GM12872 (cell line): ENCODE measurements at regions not wholly inside any gene's neighbourhood (a gene's known extent, or its start where the extent isn't known, plus 50 kb on each side); places are given as distances from the start of the nearest gene placed in this dataset.

ENCODE experiments used
- CTCF ChIP-seq: IDR thresholded peaks from 3 replicates; pipeline ENCODE4 v1.5.1; 2011; ENCODE audit warnings: low read depth, mild to moderate bottlenecking, low read length, moderate library complexity; ENCODE audit not compliant: insufficient read depth

DNA sequence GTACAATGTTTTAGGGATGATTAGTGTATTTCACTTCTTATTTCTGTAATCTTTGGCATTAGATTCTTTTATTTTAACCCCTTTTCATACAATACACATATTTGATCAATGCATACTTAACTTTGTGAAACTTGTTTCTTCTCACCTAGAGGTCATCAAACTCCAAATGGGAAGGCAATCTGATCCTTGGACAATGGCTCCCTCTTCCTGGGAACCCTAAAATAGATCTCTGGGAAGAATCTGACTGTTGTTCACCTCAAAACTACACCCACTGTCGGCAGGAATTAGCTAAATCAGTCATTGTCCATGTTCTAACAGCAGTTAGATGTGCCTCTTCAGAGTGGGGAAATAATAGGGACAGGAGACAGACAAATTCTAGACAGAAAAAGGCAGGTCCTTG, 707.4 kb upstream of the CHORDC1 start:
- TF ChIP-seq CTCF: no peak

- no peak for TF ChIP-seq CTCF
Measured at GRCh38 chr11:90919332-90919731, 696.5 kb upstream of the CHORDC1 start.

DNA sequence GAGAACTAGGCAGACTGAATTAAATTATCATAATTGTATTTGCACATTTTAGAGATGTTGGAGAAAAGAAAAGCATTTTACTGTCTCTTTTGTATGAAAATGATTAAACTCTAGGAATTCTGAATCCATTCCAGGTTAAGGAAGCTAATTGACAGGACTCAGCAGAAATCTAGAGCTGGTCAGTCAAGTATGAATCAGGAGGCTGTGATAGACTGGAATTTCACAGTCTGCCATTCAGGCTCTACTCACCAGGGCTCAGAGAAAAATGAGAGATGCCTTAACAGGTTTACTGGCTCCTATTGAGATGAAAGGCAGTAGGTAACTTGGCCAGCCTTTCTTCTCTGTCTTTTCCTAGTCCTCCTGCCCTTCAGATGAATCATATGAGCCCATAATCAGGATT, 693.9 kb upstream of the CHORDC1 start:
- no peak for TF ChIP-seq CTCF

- no peak for TF ChIP-seq CTCF
Measured at GRCh38 chr11:90913131-90913668, 690.4 kb upstream of the CHORDC1 start.

DNA sequence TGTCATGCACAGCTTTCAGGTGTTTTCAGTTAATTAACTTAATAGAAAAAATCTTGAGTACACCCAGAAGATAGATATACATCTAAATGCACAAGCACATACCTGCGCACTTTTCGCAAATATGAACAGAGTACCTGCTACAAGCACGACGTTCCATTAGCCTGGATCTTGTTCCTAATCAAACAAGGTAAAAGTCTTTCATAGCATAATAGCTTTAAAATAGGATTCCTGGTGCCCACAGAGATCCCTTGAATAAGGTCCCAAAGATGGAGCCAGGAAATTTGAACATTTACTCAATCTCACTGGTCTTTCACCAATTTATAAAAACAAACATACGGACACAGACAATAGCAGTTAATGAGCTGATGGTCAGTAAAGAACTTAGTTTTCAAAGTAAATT, 689.8 kb upstream of the CHORDC1 start:
- TF ChIP-seq CTCF: no peak

- TF ChIP-seq CTCF: no peak
Measured at GRCh38 chr11:90911192-90911591, 688.3 kb upstream of the CHORDC1 start.

DNA sequence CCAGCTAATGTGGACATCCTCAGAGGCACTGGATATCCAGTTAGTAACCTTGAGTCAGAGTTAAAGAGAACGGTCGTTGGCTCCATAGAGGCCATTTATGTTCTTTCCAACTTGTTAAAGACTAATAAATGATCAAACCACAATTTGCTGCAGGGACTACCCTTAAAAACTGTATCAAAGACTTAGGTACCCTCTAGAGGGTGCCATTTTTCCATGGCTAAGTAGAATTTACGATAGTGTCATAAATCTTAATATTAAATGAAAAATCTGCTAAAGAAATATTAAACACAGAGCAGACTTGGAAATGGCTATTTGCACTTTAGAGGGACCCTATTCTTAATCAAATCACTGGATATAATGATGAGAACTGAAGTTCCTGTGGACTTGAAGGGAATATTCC, 685.2 kb upstream of the CHORDC1 start:
- TF ChIP-seq CTCF: no peak

DNA sequence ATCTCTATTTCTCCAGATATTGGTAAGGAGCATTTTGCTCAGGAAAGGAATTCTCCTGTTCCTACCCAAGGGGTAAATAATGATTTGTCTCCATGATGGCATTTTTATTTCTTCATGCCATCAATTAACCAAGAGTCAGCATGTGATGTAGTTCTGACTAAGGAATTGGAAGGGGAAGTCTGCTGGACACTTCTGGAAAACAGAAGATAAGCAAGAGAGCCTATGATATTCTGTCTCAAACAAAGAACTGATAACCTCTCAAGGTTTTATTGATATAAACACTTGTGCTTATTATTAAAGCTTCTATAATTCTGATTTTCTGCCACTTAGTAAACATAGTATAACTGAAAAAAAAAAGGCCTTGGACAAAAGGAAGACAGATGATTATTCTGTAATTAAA, 673.0 kb upstream of the CHORDC1 start:
- no peak for TF ChIP-seq CTCF
